Urinary bladder (tissue), 3 donors: ENCODE measurements at regions not wholly inside any gene's neighbourhood (a gene's known extent, or its start where the extent isn't known, plus 50 kb on each side); places are given as distances from the start of the nearest gene placed in this dataset.

Experiments
- DNase-seq: peaks from one replicate; pipeline ENCODE4 v3.0.0-alpha.2; 2015; ENCODE audit errors: extremely low spot score
- H3K27ac ChIP-seq: one replicate; pipeline ENCODE4 v1.5.1; 2013; ENCODE audit warnings: low read depth, mild to moderate bottlenecking, moderate library complexity
- H3K36me3 ChIP-seq: one replicate; pipeline ENCODE4 v1.6.1; 2013; ENCODE audit warnings: mild to moderate bottlenecking, moderate library complexity; ENCODE audit not compliant: insufficient read depth
- H3K4me1 ChIP-seq: one replicate; pipeline ENCODE4 v1.6.1; 2013; ENCODE audit warnings: mild to moderate bottlenecking, moderate library complexity; ENCODE audit not compliant: insufficient read depth
- H3K4me3 ChIP-seq: one replicate; pipeline ENCODE4 v1.5.1; 2013; ENCODE audit warnings: low read depth, low read length
- WGBS: extraction: QIAGEN DNeasy Blood & Tissue Kit; methylation state at CpG from one replicate; pipeline ENCODE4 v1.1.7; 2013; 5-methylcytosine and 5-hydroxymethylcytosine counted together
- donor health status: healthy with polysubstance abuse.
- donor health status: healthy.

DNA sequence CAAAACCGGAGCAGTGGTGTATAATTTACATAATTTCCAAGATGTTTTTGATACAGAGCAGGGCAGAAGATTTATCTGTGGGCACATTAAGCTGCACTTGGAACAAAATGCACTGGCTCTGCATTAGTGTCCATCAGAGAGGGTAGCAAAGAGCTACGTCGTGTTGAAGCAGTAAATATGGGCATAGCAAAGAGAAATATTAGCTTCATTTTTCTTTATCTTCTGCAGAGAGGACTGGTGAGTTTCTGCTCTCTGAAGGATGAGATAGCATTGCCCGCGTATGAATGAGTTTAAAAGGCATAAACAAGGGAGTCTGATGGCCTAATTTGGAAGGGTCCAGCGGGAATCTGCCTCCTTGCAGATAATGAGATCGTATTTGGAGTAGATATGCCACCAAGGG, 227.8 kb upstream of the CDH11 start:
- Histone ChIP-seq H3K4me3 (no peak overlapping the region), H3K36me3 (no peaks in the 10 kb centered on the region), H3K27ac (no peak overlapping the region), H3K4me1 (no peaks in the 10 kb centered on the region)
- WGBS = 44% methylated on average over 7 of the region's 7 CpGs
- DNase-seq = no peak

GRCh38 chr16:65343556-65343955, 221.7 kb upstream of the CDH11 start:
- no peak overlapping the region for H3K4me3 ChIP-seq
- DNase-seq = no peak
- no peaks in the 10 kb centered on the region for H3K36me3 ChIP-seq
- H3K4me1 ChIP-seq = no peaks in the 10 kb centered on the region
- 100% methylated on average over 2 of the region's 2 CpGs for WGBS
- H3K27ac ChIP-seq = no peak overlapping the region

GRCh38 chr16:65342231-65342866, 220.5 kb upstream of the CDH11 start:
- Histone ChIP-seq H3K27ac (no peak overlapping the region), H3K36me3 (no peaks in the 10 kb centered on the region), H3K4me3 (no peak overlapping the region), H3K4me1 (no peaks in the 10 kb centered on the region)
- 95% methylated on average over 8 of the region's 8 CpGs for WGBS
- no peak for DNase-seq

DNA sequence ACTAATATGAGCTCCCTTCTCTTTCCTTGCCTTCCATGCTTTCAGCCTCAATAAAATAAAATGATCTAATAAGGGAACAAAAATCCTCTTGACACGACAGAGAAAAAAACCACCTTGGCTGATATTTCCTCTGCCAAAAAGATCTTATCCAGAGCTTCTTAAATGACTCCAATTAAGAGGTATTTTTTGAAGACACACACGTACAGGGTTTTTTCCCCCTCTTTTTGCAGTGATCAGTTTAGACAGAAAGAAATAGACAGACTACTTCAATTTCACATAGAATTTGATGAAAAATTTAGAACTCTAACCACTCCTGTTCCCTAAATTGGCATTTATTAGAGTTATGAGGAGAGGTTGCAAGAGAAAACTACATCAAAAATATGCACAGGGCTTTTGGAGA, 217.2 kb upstream of the CDH11 start:
- no peak overlapping the region for H3K4me3 ChIP-seq
- DNase-seq = no peak
- H3K36me3 ChIP-seq = no peaks in the 10 kb centered on the region
- no peak overlapping the region for H3K27ac ChIP-seq
- 22% methylated on average over 2 of the region's 2 CpGs for WGBS
- H3K4me1 ChIP-seq = no peaks in the 10 kb centered on the region

GRCh38 chr16:65336160-65336559, 214.3 kb upstream of the CDH11 start:
- Histone ChIP-seq H3K4me3 (no peak overlapping the region), H3K4me1 (no peaks in the 10 kb centered on the region), H3K36me3 (no peaks in the 10 kb centered on the region), H3K27ac (no peak overlapping the region)
- no peak for DNase-seq
- WGBS = 87% methylated on average over 2 of the region's 2 CpGs

GRCh38 chr16:65334081-65334480, 212.2 kb upstream of the CDH11 start:
- no peak overlapping the region for H3K27ac ChIP-seq

DNA sequence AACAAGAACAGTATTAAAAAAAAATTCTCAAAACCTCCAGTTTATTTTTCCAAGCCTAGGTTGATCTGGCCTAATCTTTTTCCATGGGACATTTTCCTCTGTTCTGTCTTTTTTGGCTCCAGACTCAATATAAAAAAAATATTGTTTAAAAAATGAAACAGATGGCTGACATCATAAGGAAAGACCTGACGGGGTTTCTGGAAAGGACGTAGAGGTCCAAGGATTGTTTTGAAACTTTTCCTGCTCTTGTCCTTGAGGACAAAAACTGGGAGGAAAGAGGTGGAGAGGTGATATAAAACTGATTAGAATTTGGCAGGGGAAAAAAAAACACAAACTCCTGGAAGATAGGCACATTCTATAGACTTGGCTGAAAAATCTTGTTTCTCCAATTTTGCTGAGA, 211.4 kb upstream of the CDH11 start:
- Histone ChIP-seq H3K36me3 (no peaks in the 10 kb centered on the region), H3K27ac (no peak overlapping the region), H3K4me3 (no peak overlapping the region), H3K4me1 (no peaks in the 10 kb centered on the region)
- whole genome bisulfite sequencing = 14% methylated on average over 2 of the region's 2 CpGs
- DNase-seq = no peak

More at GRCh38 chr16:65334081-65334480, 212.2 kb upstream of the CDH11 start:
- no peak for DNase-seq
- 92% methylated on average over 2 of the region's 2 CpGs for WGBS
- Histone ChIP-seq H3K36me3 (no peaks in the 10 kb centered on the region), H3K4me1 (no peaks in the 10 kb centered on the region), H3K4me3 (no peak overlapping the region)

GRCh38 chr16:65327346-65327745, 205.5 kb upstream of the CDH11 start:
- H3K27ac ChIP-seq = no peak overlapping the region
- no peaks in the 10 kb centered on the region for H3K36me3 ChIP-seq
- no peak overlapping the region for H3K4me3 ChIP-seq
- no peak for DNase-seq
- WGBS = 69% methylated on average over 2 of the region's 2 CpGs
- no peaks in the 10 kb centered on the region for H3K4me1 ChIP-seq

DNA sequence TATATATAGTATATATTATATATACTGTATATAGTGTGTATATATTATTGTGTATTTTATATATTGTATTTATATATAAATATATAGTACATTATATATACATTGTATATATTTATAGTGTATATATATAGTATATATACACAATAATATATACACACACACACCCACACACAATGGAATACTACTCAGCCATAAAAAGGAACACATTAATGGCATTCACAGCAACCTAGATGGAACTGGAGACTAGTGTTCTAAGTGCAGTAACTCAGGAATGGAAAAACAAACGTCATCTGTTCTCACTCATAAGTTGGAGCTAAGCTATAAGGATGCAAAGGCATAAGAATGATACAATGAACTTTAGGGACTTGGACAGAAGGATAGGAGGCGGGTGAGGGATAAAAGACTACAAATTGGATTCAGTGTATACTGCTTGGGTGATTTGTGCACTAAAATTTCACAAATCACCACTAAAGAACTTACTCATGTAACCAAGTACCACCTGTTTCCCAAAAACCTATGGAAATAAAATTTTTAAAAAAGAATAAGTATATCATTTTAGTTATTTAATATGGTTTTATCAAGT, 201.9 kb upstream of the CDH11 start:
- Histone ChIP-seq H3K27ac (no peak overlapping the region), H3K36me3 (no peaks in the 10 kb centered on the region), H3K4me1 (no peaks in the 10 kb centered on the region), H3K4me3 (no peak overlapping the region)
- no peak for DNase-seq
- WGBS = 89% methylated on average over 2 of the region's 2 CpGs

DNA sequence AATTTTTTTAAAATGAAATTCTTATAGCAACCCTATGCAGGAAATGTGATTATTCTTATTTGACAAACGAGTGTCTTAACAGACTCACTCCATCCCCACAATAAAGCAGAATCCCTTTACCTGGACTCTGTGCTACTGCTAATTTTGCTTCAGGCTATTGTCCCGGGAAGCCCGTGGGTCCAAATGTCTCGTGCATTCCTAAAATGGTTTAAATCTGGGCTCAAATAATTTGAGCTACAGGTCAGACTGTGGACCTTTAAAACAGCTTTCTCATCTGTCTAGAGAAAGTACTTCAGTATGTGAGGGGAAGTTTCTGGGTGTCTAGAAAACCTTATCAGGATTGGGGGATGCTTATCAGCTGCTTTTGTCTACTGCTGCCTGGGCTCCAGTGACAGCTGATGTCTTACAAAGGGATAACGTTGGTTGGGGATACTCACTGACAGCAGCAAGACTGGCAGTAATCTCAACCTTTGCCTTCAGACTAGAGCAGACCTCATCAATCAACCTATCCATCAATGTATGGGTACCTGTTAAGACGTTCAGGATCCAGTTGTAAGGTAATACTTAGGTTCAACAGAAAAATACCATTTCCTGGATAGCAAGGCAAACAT, 197.9 kb upstream of the CDH11 start:
- no peak for DNase-seq
- H3K4me3 ChIP-seq = no peak overlapping the region
- 74% methylated on average over 6 of the region's 6 CpGs for WGBS
- no peak overlapping the region for H3K27ac ChIP-seq
- H3K36me3 ChIP-seq = no peaks in the 10 kb centered on the region
- H3K4me1 ChIP-seq = no peaks in the 10 kb centered on the region

DNA sequence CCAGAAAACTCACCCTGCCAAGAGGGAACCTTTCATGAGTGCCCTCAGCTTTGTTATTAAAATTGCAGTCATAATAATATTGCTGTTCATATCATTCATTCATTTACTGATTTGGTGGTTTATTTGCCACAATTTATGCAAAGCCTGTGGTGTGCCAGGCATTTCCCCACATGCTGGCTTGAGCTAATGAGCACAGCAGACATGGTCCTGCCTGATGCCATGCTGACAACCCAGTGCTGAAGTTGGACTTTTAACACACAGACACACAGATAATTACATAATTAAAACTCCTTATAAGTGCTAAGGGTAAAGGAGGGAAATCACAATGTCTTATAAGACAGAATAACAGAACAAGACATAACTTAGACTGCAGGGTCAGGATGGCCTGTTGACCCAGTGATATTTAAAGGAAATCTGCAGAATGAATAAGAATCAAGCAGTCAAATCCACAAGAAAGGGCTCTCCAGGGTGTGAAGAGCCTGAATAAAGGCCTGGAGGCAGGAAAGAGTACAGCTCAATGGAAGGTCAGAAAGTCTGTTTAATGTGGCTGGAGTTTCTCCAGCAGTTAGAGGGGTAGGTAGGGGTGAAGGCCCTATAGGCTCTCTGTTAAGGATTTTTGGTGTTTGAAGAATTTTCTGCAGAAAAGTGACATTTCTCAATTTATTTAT, 196.9 kb upstream of the CDH11 start:
- Histone ChIP-seq H3K4me3 (no peak overlapping the region), H3K27ac (no peak overlapping the region), H3K4me1 (no peaks in the 10 kb centered on the region), H3K36me3 (no peaks in the 10 kb centered on the region)
- DNase-seq = no peak

GRCh38 chr16:65318138-65318537, 196.3 kb upstream of the CDH11 start:
- no peak overlapping the region for H3K4me3 ChIP-seq
- DNase-seq = peak; percentile 47
- no peaks in the 10 kb centered on the region for H3K36me3 ChIP-seq
- no peaks in the 10 kb centered on the region for H3K4me1 ChIP-seq
- no peak overlapping the region for H3K27ac ChIP-seq
- WGBS = 51% methylated on average over 9 of the region's 9 CpGs

GRCh38 chr16:65316808-65317207, 194.9 kb upstream of the CDH11 start:
- no peaks in the 10 kb centered on the region for H3K36me3 ChIP-seq

More at GRCh38 chr16:65316808-65317207, 194.9 kb upstream of the CDH11 start:
- WGBS = 26% methylated on average over 3 of the region's 3 CpGs
- Histone ChIP-seq H3K4me3 (no peak overlapping the region), H3K27ac (no peak overlapping the region), H3K4me1 (no peaks in the 10 kb centered on the region)
- DNase-seq = no peak
